ENCODE measurements at regions not wholly inside any gene's neighbourhood (a gene's known extent, or its start where the extent isn't known, plus 50 kb on each side); places are given as distances from the start of the nearest gene placed in this dataset.

DNA sequence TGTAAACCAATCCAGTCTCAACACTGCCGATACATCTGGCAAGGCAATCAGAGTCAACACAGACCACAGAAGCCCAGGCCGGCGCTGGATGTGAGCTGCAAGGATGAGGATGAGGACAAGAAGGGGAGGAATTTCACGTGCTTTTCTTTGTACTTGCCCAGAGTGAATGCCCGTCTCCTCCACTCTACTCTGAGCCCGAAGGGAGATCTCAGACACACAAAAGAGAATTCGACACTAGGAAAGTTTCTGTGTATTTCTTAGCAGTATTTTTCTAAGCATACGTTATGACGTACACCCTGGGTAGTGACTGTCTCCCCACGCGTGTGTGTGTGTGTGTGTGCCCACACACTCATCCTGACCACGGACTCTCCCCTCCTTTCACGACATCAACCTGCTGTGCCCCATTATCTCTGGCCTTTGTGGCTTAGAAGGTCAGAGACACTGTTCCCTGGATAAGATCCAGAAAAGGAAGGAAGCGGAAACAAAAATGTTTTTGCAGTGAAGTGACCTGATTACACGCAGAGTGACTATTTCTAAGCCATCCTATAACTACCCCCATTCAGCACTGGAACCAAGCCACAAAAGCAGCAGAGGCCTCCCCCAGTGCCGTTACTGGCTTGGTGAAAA, 227.3 kb upstream of the DAPK1 start:
- POLR2A ChIA-PET, result no interaction called here
- intact Hi-C loops (cut with micrococcal nuclease; ENCODE audit: unreplicated experiment), result no loop called here
- Histone ChIP-seq H3K9me2 (ENCODE audit: insufficient read depth, low read length) (no peaks in the 10 kb centered on the region), H3K9me3 (ENCODE audit: low read length) (no peaks in the 10 kb centered on the region), H3K4me3 (ENCODE audit: low read depth, low read length, poor library complexity, severe bottlenecking) (no peak overlapping the region), H3K4me2 (ENCODE audit: low read length) (no peak overlapping the region), H3K4me1 (ENCODE audit: insufficient read depth, low read length, poor library complexity, severe bottlenecking) (no peaks in the 10 kb centered on the region), H4K20me1 (ENCODE audit: insufficient read depth, low read length) (no peaks in the 10 kb centered on the region), H3K27ac (ENCODE audit: low read depth, low read length, poor library complexity, severe bottlenecking) (no peak overlapping the region), H2AFZ (ENCODE audit: low read length) (no peak overlapping the region), H3K36me3 (ENCODE audit: insufficient read depth, low read length) (no peaks in the 10 kb centered on the region), H3K79me2 (ENCODE audit: insufficient read depth, low read depth, low read length) (no peaks in the 10 kb centered on the region)
- BruUV-seq (replicated peaks), result no TSS peak
- CTCF ChIA-PET (ENCODE audit: unreplicated experiment), result no interaction called here
- TF ChIP-seq, protein P1, sequence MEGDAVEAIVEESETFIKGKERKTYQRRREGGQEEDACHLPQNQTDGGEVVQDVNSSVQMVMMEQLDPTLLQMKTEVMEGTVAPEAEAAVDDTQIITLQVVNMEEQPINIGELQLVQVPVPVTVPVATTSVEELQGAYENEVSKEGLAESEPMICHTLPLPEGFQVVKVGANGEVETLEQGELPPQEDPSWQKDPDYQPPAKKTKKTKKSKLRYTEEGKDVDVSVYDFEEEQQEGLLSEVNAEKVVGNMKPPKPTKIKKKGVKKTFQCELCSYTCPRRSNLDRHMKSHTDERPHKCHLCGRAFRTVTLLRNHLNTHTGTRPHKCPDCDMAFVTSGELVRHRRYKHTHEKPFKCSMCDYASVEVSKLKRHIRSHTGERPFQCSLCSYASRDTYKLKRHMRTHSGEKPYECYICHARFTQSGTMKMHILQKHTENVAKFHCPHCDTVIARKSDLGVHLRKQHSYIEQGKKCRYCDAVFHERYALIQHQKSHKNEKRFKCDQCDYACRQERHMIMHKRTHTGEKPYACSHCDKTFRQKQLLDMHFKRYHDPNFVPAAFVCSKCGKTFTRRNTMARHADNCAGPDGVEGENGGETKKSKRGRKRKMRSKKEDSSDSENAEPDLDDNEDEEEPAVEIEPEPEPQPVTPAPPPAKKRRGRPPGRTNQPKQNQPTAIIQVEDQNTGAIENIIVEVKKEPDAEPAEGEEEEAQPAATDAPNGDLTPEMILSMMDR (conservative IDR thresholded peaks at IDR 0.05; ENCODE audit: low read length), result no peak
- no peak for TF ChIP-seq EZH2phosphoT487 (IDR thresholded peaks at IDR 0.05; ENCODE audit: borderline replicate concordance, low read depth, low read length)
- no peak for DNase-seq (ENCODE audit: low spot score)

- Histone ChIP-seq H3K9me2 (ENCODE audit: insufficient read depth, low read length) (no peaks in the 10 kb centered on the region), H3K4me3 (ENCODE audit: low read depth, low read length, poor library complexity, severe bottlenecking) (no peak overlapping the region), H3K36me3 (ENCODE audit: insufficient read depth, low read length) (no peaks in the 10 kb centered on the region), H3K27ac (ENCODE audit: low read depth, low read length, poor library complexity, severe bottlenecking) (no peak overlapping the region), H3K79me2 (ENCODE audit: insufficient read depth, low read depth, low read length) (no peaks in the 10 kb centered on the region), H3K4me1 (ENCODE audit: insufficient read depth, low read length, poor library complexity, severe bottlenecking) (no peaks in the 10 kb centered on the region), H4K20me1 (ENCODE audit: insufficient read depth, low read length) (no peaks in the 10 kb centered on the region), H2AFZ (ENCODE audit: low read length) (no peak overlapping the region), H3K4me2 (ENCODE audit: low read length) (no peak overlapping the region), H3K9me3 (ENCODE audit: low read length) (no peaks in the 10 kb centered on the region)
- DNase-seq (ENCODE audit: low spot score), result no peak
- POLR2A ChIA-PET, result interaction anchor here (0.7 kb wide), 1 partner anchor 9 kb away, joined by 3 read pairs; no protein-coding TSS in a partner anchor
- CTCF ChIA-PET (ENCODE audit: unreplicated experiment), result no interaction called here
- BruUV-seq (replicated peaks), result no TSS peak
- intact Hi-C loops (cut with micrococcal nuclease; ENCODE audit: unreplicated experiment), result no loop called here
- TF ChIP-seq, protein P1 (conservative IDR thresholded peaks at IDR 0.05; ENCODE audit: low read length), result no peak
Observed at GRCh38 chr9:87270848-87271234, 226.8 kb upstream of the DAPK1 start.

DNA sequence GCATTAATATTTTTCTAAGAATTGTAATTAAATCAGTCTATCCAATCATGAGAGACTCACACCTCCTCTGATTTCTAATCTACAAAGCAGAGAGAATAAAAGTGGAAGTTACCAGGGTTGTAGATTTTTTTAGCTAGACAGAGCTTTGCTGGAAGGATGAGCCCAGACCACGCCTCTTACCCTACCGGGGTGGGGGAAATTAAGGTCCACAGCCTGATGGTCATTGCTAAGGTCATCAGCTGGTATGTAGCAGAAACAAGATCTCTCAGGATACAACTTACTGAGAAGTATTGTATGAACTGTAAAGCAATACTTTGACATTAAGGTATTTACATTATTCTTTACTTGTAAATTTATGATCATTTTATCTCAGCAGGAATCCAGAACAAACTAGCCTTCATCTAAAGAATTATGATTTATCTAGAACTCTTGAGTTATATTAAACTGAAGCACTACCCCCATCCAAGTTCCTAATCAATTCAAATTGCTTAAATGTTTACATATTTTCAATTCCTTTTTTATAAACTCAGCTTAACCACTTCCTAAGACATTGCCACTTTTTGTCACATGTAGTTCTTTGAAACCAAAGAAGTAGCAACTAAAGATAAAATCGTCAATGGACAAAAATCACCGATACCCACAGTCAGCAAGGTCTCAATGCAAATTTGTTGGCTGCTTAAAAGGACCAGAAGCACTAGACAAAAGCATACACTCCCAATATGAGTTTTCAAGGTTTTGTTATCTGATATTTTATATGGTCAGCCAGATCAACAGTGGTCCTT, 225.8 kb upstream of the DAPK1 start:
- ChIA-PET POLR2A (no interaction called here), CTCF (ENCODE audit: unreplicated experiment) (no interaction called here)
- H3K36me3 ChIP-seq (ENCODE audit: insufficient read depth, low read length), result no peaks in the 10 kb centered on the region
- no peak overlapping the region for H3K27ac ChIP-seq (ENCODE audit: low read depth, low read length, poor library complexity, severe bottlenecking)
- H3K9me2 ChIP-seq (ENCODE audit: insufficient read depth, low read length), result no peaks in the 10 kb centered on the region
- H3K9me3 ChIP-seq (ENCODE audit: low read length), result no peaks in the 10 kb centered on the region
- no peak overlapping the region for H3K4me2 ChIP-seq (ENCODE audit: low read length)
- intact Hi-C loops (cut with micrococcal nuclease; ENCODE audit: unreplicated experiment), result no loop called here
- H4K20me1 ChIP-seq (ENCODE audit: insufficient read depth, low read length), result no peaks in the 10 kb centered on the region
- no TSS peak for BruUV-seq (replicated peaks)
- H3K79me2 ChIP-seq (ENCODE audit: insufficient read depth, low read depth, low read length), result no peaks in the 10 kb centered on the region
- TF ChIP-seq EZH2phosphoT487 (IDR thresholded peaks at IDR 0.05; ENCODE audit: borderline replicate concordance, low read depth, low read length), result no peak
- TF ChIP-seq, protein P1 (conservative IDR thresholded peaks at IDR 0.05; ENCODE audit: low read length), result no peak
- H2AFZ ChIP-seq (ENCODE audit: low read length), result no peak overlapping the region
- DNase-seq (ENCODE audit: low spot score), result no peak
- no peaks in the 10 kb centered on the region for H3K4me1 ChIP-seq (ENCODE audit: insufficient read depth, low read length, poor library complexity, severe bottlenecking)
- no peak overlapping the region for H3K4me3 ChIP-seq (ENCODE audit: low read depth, low read length, poor library complexity, severe bottlenecking)

All from OCI-LY7 (cell line).